ENCODE measurements at regions not wholly inside any gene's neighbourhood (a gene's known extent, or its start where the extent isn't known, plus 50 kb on each side); places are given as distances from the start of the nearest gene placed in this dataset.
"Not testable (repeated sequence)": the region's sequence is repeated elsewhere in the genome, so short reads cannot be mapped to it uniquely, and the experiment has no call there.

GRCh38 chr14:96718407-96718806, 78.8 kb upstream of the VRK1 start:
- no peaks in the 10 kb centered on the region for H3K36me3 ChIP-seq (ENCODE audit: control insufficient read depth in 4 of 4, insufficient read depth in 4 of 4, low read length in 4 of 4)
- no peaks in the 10 kb centered on the region for H3K27me3 ChIP-seq (ENCODE audit: control insufficient read depth in 3 of 3, insufficient read depth in 3 of 3, low read length in 2 of 3)
- no peak overlapping the region for H3K27ac ChIP-seq (ENCODE audit: low read depth in 1 of 2, low read length in 1 of 2)
- TF ChIP-seq CTCF (IDR thresholded peaks at IDR 0.05; ENCODE audit: control extremely low read depth, extremely low read depth), result no peak
- no peak overlapping the region for H3K4me3 ChIP-seq
- no peaks in the 10 kb centered on the region for H3K9me3 ChIP-seq (ENCODE audit: control insufficient read depth in 4 of 4, insufficient read depth in 3 of 4, low read length in 3 of 4)
- H3K9ac ChIP-seq (ENCODE audit: insufficient read depth in 1 of 2, low read length in 2 of 2), result no peak overlapping the region
- no peak for ATAC-seq (ENCODE audit: insufficient read depth, low FRiP score)
- peaks cover 0 to 7% (median 0%) of the 10 kb centered on the region in 5 donors for H3K4me1 ChIP-seq (ENCODE audit: control insufficient read depth in 5 of 5, insufficient read depth in 5 of 5, low read length in 5 of 5)
- WGBS, 2 donors, result 70 to 73% methylated on average over 4 of the region's 4 CpGs
- DNase-seq, result no peak

GRCh38 chr14:96720702-96721101, 76.5 kb upstream of the VRK1 start:
- H3K27ac ChIP-seq (ENCODE audit: low read depth in 1 of 2, low read length in 1 of 2); H3K4me3 ChIP-seq; DNase-seq; H3K9ac ChIP-seq (ENCODE audit: insufficient read depth in 1 of 2, low read length in 2 of 2); H3K27me3 ChIP-seq (ENCODE audit: control insufficient read depth in 3 of 3, insufficient read depth in 3 of 3, low read length in 2 of 3); H3K4me1 ChIP-seq (ENCODE audit: control insufficient read depth in 5 of 5, insufficient read depth in 5 of 5, low read length in 5 of 5); ATAC-seq (ENCODE audit: insufficient read depth, low FRiP score); H3K36me3 ChIP-seq (ENCODE audit: control insufficient read depth in 4 of 4, insufficient read depth in 4 of 4, low read length in 4 of 4): not testable (repeated sequence)
- WGBS, 2 donors, result 68 to 84% methylated on average over 6 of the region's 6 CpGs
- peaks cover 0 to 12% (median 2%) of the 10 kb centered on the region in 4 donors for H3K9me3 ChIP-seq (ENCODE audit: control insufficient read depth in 4 of 4, insufficient read depth in 3 of 4, low read length in 3 of 4)

GRCh38 chr14:96722736-96723135, 74.4 kb upstream of the VRK1 start:
- Histone ChIP-seq H3K27ac (ENCODE audit: low read depth in 1 of 2, low read length in 1 of 2) (no peak overlapping the region), H3K36me3 (ENCODE audit: control insufficient read depth in 4 of 4, insufficient read depth in 4 of 4, low read length in 4 of 4) (no peaks in the 10 kb centered on the region), H3K9me3 (ENCODE audit: control insufficient read depth in 4 of 4, insufficient read depth in 3 of 4, low read length in 3 of 4) (peaks cover 0 to 16% (median 2%) of the 10 kb centered on the region in 4 donors), H3K4me1 (ENCODE audit: control insufficient read depth in 5 of 5, insufficient read depth in 5 of 5, low read length in 5 of 5) (no peaks in the 10 kb centered on the region), H3K27me3 (ENCODE audit: control insufficient read depth in 3 of 3, insufficient read depth in 3 of 3, low read length in 2 of 3) (no peaks in the 10 kb centered on the region), H3K4me3 (no peak overlapping the region), H3K9ac (ENCODE audit: insufficient read depth in 1 of 2, low read length in 2 of 2) (no peak overlapping the region)
- TF ChIP-seq CTCF (IDR thresholded peaks at IDR 0.05; ENCODE audit: control extremely low read depth, extremely low read depth), result no peak
- DNase-seq (peak in 2 of 3 donors; percentile 27 to 43), ATAC-seq (ENCODE audit: insufficient read depth, low FRiP score) (no peak)
- 55 to 77% methylated on average over 6 of the region's 6 CpGs for WGBS, 2 donors

- no peak for TF ChIP-seq CTCF (IDR thresholded peaks at IDR 0.05; ENCODE audit: control extremely low read depth, extremely low read depth)
- Histone ChIP-seq H3K36me3 (ENCODE audit: control insufficient read depth in 4 of 4, insufficient read depth in 4 of 4, low read length in 4 of 4) (no peaks in the 10 kb centered on the region), H3K4me1 (ENCODE audit: control insufficient read depth in 5 of 5, insufficient read depth in 5 of 5, low read length in 5 of 5) (no peaks in the 10 kb centered on the region), H3K27ac (ENCODE audit: low read depth in 1 of 2, low read length in 1 of 2) (no peak overlapping the region), H3K4me3 (no peak overlapping the region), H3K27me3 (ENCODE audit: control insufficient read depth in 3 of 3, insufficient read depth in 3 of 3, low read length in 2 of 3) (no peaks in the 10 kb centered on the region), H3K9me3 (ENCODE audit: control insufficient read depth in 4 of 4, insufficient read depth in 3 of 4, low read length in 3 of 4) (peaks cover 0 to 16% (median 2%) of the 10 kb centered on the region in 4 donors), H3K9ac (ENCODE audit: insufficient read depth in 1 of 2, low read length in 2 of 2) (no peak overlapping the region)
- WGBS, 2 donors, result 89 to 93% methylated on average over 10 of the region's 10 CpGs
- ATAC-seq (ENCODE audit: insufficient read depth, low FRiP score) (no peak), DNase-seq (no peak)
Observed at GRCh38 chr14:96723946-96724345, 73.2 kb upstream of the VRK1 start.
